ENCODE measurements at regions not wholly inside any gene's neighbourhood (a gene's known extent, or its start where the extent isn't known, plus 50 kb on each side); places are given as distances from the start of the nearest gene placed in this dataset.

DNA sequence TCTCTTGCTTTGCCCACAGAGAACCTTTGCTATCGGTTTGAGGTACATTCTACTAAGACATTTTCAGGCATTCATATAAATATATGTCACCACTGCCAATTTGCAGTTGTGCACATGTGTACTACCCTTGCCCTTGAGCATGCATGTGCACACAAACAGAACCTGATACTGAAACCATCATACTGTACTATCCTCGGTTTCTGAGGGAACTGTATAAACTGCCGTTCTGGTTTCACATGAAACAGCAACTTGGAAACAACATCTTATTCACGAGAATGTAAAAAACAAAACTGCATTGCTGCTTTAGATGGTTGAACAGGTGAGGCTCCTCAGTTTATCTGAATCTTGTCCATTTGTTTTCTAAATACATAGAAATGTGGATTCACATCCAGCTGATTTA is 151.2 kb upstream of the TMEM170B start:
- peaks cover 4% of the 10 kb centered on the region for H3K9me3 Mint-ChIP-seq
- no peaks in the 10 kb centered on the region for H3K27me3 Mint-ChIP-seq (ENCODE audit: low read depth)
- H3K36me3 Mint-ChIP-seq (ENCODE audit: low read depth) = no peaks in the 10 kb centered on the region
- TF ChIP-seq, protein P1, sequence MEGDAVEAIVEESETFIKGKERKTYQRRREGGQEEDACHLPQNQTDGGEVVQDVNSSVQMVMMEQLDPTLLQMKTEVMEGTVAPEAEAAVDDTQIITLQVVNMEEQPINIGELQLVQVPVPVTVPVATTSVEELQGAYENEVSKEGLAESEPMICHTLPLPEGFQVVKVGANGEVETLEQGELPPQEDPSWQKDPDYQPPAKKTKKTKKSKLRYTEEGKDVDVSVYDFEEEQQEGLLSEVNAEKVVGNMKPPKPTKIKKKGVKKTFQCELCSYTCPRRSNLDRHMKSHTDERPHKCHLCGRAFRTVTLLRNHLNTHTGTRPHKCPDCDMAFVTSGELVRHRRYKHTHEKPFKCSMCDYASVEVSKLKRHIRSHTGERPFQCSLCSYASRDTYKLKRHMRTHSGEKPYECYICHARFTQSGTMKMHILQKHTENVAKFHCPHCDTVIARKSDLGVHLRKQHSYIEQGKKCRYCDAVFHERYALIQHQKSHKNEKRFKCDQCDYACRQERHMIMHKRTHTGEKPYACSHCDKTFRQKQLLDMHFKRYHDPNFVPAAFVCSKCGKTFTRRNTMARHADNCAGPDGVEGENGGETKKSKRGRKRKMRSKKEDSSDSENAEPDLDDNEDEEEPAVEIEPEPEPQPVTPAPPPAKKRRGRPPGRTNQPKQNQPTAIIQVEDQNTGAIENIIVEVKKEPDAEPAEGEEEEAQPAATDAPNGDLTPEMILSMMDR (conservative IDR thresholded peaks at IDR 0.05) = no peak
- H3K27ac Mint-ChIP-seq (ENCODE audit: unreplicated experiment) = no peak overlapping the region
- DNase-seq (ENCODE audit: low read depth, low spot score) = no peak
- H3K4me1 Mint-ChIP-seq = no peaks in the 10 kb centered on the region
- no peak overlapping the region for H3K4me3 Mint-ChIP-seq

DNA sequence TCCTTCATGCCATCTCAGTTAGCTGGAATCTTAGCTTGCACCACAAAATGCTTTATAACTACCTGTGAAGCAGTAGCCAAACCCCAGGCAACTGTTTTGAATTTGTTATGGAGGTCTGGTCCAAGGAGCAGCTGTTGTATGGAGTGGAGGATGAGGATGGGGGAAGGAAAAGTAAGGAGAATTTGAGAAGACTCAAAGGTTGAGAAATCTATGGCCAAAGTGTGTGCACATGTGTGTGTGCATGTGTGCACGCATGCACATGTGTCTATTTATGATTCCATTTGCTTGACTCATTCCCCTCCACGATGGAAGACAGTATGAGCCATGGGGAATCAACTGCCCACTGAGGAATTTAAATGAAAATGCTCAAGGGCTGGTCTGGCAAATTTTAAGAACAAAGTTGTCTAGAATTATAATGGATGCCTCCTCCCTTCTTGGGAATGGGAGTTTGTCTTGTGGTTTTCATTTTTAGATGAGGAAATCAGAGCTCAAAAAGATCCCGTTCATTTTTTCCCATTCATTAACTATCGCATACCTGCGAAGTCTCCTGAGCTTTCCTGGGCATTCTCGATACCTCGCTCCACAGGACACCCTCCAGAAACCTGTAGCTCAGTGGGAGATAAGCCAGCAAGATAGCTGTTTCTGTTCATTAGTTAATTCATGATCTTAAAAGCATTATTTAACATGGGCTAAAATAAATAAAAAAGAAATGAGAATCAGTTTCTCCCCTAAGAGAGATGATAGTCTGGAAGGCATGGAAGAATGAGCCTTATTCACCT is 152.3 kb upstream of the NEDD9 start:
- Mint-ChIP-seq H3K36me3 (ENCODE audit: low read depth) (no peaks in the 10 kb centered on the region), H3K4me3 (no peak overlapping the region), H3K27me3 (ENCODE audit: low read depth) (no peaks in the 10 kb centered on the region), H3K27ac (ENCODE audit: unreplicated experiment) (no peak overlapping the region), H3K4me1 (no peaks in the 10 kb centered on the region), H3K9me3 (no peaks in the 10 kb centered on the region)
- TF ChIP-seq, protein P1 (conservative IDR thresholded peaks at IDR 0.05) = no peak
- DNase-seq (ENCODE audit: low read depth, low spot score) = no peak

DNA sequence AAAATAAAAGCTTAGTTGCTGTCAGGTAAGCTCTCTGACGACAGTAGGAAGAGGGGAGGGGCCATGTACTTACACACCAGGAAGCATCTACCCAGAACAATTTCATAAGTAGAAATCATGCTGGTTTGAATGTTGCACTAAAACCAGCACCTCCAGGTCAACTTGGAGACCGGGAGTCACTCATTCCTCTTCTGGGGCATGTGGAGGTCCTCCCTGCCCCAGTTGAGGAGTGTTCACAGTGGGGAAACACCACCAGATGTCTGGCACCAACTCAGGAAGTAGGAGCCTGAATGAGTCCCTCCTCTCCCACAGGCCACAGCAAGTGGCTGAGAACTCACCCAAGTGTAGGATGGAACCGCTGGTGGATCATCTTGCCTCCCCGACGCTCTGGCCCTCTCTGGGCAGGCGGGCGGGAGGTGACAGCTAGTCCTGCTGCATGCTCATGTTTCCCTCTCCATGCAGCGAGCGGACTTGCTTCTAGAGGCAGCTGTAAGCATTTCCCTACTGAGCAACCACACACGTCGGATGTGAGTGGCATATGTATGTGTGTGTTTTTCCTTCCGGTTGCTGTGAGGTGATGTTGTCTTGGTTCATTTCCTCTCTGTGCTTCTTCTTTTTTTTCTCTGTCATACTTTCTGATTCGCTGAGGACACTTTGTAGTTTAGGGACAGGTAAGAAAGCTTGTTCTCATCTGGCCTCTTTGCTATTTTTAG is 149.5 kb upstream of the NEDD9 start:
- Mint-ChIP-seq H3K9me3 (peaks cover 4% of the 10 kb centered on the region), H3K27me3 (ENCODE audit: low read depth) (no peaks in the 10 kb centered on the region), H3K4me3 (no peak overlapping the region), H3K36me3 (ENCODE audit: low read depth) (peaks cover 3% of the 10 kb centered on the region), H3K27ac (ENCODE audit: unreplicated experiment) (peak overlapping the region; percentile 51), H3K4me1 (no peaks in the 10 kb centered on the region)
- no peak for DNase-seq (ENCODE audit: low read depth, low spot score)
- TF ChIP-seq, protein P1 (conservative IDR thresholded peaks at IDR 0.05) = no peak

DNA sequence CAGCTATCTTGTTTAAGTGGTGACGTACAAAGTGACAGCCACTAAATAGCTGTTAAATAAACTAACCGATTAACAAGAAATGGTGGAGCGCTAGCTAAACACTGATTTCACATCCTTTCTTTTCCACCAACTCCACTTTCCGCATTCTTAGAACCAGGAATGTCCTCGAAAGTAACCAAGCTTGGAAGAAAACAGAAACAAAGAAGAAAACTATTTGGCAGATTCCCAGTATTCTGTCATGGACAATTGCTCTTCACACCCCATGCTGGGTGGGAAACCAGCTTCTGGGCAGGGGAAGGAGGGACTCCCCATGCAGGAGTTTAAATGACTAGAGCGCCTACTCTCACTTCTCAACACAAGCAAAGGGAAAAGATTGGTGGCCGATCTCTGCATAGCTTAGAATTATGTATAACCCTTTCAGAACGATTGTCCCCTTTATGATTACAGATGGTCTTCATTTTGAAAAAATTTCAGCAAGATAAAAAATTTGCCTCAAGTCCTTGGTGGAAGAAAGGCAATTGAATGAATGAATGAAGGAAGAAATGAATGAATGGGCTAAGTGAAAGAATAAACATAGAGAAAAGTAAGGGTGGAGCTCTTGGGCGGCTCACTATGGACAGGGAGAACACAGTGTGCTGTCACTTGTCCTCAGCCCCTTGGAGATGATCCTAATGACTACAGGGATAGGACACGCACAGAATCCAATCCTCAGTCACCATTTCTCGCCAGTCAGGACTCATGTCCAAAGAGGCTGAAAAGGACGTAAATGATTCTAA is 148.7 kb upstream of the NEDD9 start:
- H3K36me3 Mint-ChIP-seq (ENCODE audit: low read depth) = peaks cover 3% of the 10 kb centered on the region
- peaks cover 6% of the 10 kb centered on the region for H3K9me3 Mint-ChIP-seq
- no peaks in the 10 kb centered on the region for H3K4me1 Mint-ChIP-seq
- H3K27me3 Mint-ChIP-seq (ENCODE audit: low read depth) = no peaks in the 10 kb centered on the region
- H3K27ac Mint-ChIP-seq (ENCODE audit: unreplicated experiment) = no peak overlapping the region
- no peak for DNase-seq (ENCODE audit: low read depth, low spot score)
- H3K4me3 Mint-ChIP-seq = no peak overlapping the region
- TF ChIP-seq, protein P1 (conservative IDR thresholded peaks at IDR 0.05) = no peak

DNA sequence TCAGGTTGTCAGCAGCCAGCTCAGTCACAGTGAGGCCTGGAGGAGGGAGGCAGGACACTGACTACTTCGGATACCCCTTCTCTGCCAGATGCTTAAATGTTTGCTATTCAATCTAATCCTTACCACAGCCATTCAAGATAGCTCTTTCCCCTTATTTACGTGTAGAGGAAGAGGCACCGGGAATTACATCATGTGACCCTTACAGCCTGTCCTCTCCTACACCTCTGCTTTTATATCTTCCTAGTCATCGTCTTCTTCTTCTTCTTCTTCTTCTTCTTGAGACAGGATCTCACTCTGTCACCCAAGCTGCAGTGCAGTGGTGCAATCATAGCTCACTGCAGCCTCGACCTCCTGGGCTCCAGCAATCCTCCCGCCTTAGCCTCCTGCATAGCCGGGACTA is 148.1 kb upstream of the NEDD9 start:
- Mint-ChIP-seq H3K4me1 (no peaks in the 10 kb centered on the region), H3K36me3 (ENCODE audit: low read depth) (peaks cover 3% of the 10 kb centered on the region), H3K4me3 (no peak overlapping the region), H3K27me3 (ENCODE audit: low read depth) (no peaks in the 10 kb centered on the region), H3K9me3 (peaks cover 8% of the 10 kb centered on the region), H3K27ac (ENCODE audit: unreplicated experiment) (no peak overlapping the region)
- TF ChIP-seq, protein P1 (conservative IDR thresholded peaks at IDR 0.05) = no peak
- no peak for DNase-seq (ENCODE audit: low read depth, low spot score)
